OCI-LY7 (cell line): ENCODE measurements at regions not wholly inside any gene's neighbourhood (a gene's known extent, or its start where the extent isn't known, plus 50 kb on each side); places are given as distances from the start of the nearest gene placed in this dataset.

ENCODE experiments used
- BruUV-seq: library from RNA; stranded (reverse); fragments of 400-500 nt; replicated peaks from 2 replicates; lab custom pipeline; 2021; lab: Mats Ljungman, UMichigan
- CTCF ChIA-PET: fragments of 300-600 bp; sonication (Branson Sonifier 250); formaldehyde crosslinking; loops from one replicate; lab custom pipeline; 2022; ENCODE audit warnings: antibody characterized with exemption; ENCODE audit not compliant: unreplicated experiment; lab: Charles Lee
- POLR2A ChIA-PET: fragments of 300-600 bp; sonication (Branson Sonifier 250); formaldehyde crosslinking; loops from one replicate; lab custom pipeline; 2022; ENCODE audit warnings: antibody characterized with exemption; lab: Charles Lee
- DNase-seq: peaks from one replicate; pipeline ENCODE4 v3.0.0-alpha.2; 2015; ENCODE audit warnings: low spot score
- H2AFZ ChIP-seq: fragments of 200-600 bp; sonication (generic), shearing (Covaris generic); 2 replicates; pipeline ENCODE4 v1.6.1; 2014; ENCODE audit warnings: mild to moderate bottlenecking, antibody characterized with exemption, low read length, moderate library complexity
- H3K27ac ChIP-seq: fragments of 200-600 bp; sonication (generic); 2 replicates; pipeline ENCODE4 v1.5.1; 2014; ENCODE audit warnings: mixed run types, low read depth, mild to moderate bottlenecking, moderate library complexity, low read length, inconsistent platforms; ENCODE audit not compliant: poor library complexity, severe bottlenecking
- H3K36me3 ChIP-seq: fragments of 200-600 bp; sonication (generic); 2 replicates; pipeline ENCODE4 v1.6.1; 2014; ENCODE audit warnings: mild to moderate bottlenecking, antibody characterized with exemption, low read length, moderate library complexity, mixed read lengths; ENCODE audit not compliant: insufficient read depth
- H3K4me1 ChIP-seq: fragments of 200-600 bp; sonication (generic); 2 replicates; pipeline ENCODE4 v1.5.1; 2014; ENCODE audit warnings: mild to moderate bottlenecking, low read length; ENCODE audit not compliant: insufficient read depth, poor library complexity, severe bottlenecking
- H3K4me2 ChIP-seq: fragments of 200-600 bp; sonication (generic); 2 replicates; pipeline ENCODE4 v1.6.1; 2014; ENCODE audit warnings: mild to moderate bottlenecking, low read length
- H3K4me3 ChIP-seq: fragments of 200-600 bp; sonication (generic); 2 replicates; pipeline ENCODE4 v1.5.1; 2014; ENCODE audit warnings: mild to moderate bottlenecking, low read depth, low read length; ENCODE audit not compliant: poor library complexity, severe bottlenecking
- H3K79me2 ChIP-seq: fragments of 200-600 bp; sonication (generic); 2 replicates; pipeline ENCODE4 v1.6.1; 2016; ENCODE audit warnings: low read depth, mild to moderate bottlenecking, low read length, moderate library complexity, mixed read lengths; ENCODE audit not compliant: insufficient read depth
- H3K9me2 ChIP-seq: fragments of 200-600 bp; sonication (generic); 2 replicates; pipeline ENCODE4 v1.6.1; 2016; ENCODE audit warnings: mild to moderate bottlenecking, low read length, mixed read lengths; ENCODE audit not compliant: insufficient read depth
- H3K9me3 ChIP-seq: fragments of 200-600 bp; sonication (generic); 2 replicates; pipeline ENCODE4 v1.6.1; 2014; ENCODE audit warnings: mild to moderate bottlenecking, mixed run types, low read length, mixed read lengths
- H4K20me1 ChIP-seq: fragments of 200-600 bp; sonication (generic); 2 replicates; pipeline ENCODE4 v1.6.1; 2014; ENCODE audit warnings: mild to moderate bottlenecking, antibody characterized with exemption, low read length, moderate library complexity, mixed read lengths; ENCODE audit not compliant: insufficient read depth
- CTCF ChIP-seq: fragments of 200-600 bp; sonication (generic); conservative IDR thresholded peaks from 2 replicates; pipeline ENCODE4 v1.5.1; 2014; ENCODE audit warnings: mild to moderate bottlenecking, antibody characterized with exemption, low read length, moderate library complexity, mixed read lengths
- EZH2phosphoT487 ChIP-seq: fragments of 200-600 bp; sonication (generic); IDR thresholded peaks from 2 replicates; pipeline ENCODE4 v1.6.1; 2018; ENCODE audit warnings: low read depth, borderline replicate concordance, mild to moderate bottlenecking, mixed run types, antibody characterized with exemption, low read length, moderate library complexity, mixed read lengths
- intact Hi-C: fragments of 100-400 bp; cut with micrococcal nuclease; formaldehyde crosslinking; loops from one replicate; pipeline ENCODE4 v1.10.0; 2022; ENCODE audit not compliant: unreplicated experiment

GRCh38 chr20:23242556-23243180, 107.9 kb upstream of the NXT1 start:
- Histone ChIP-seq H3K79me2 (no peaks in the 10 kb centered on the region), H4K20me1 (no peaks in the 10 kb centered on the region), H3K9me3 (no peaks in the 10 kb centered on the region), H3K4me2 (no peak overlapping the region), H3K36me3 (no peaks in the 10 kb centered on the region), H3K4me3 (no peak overlapping the region), H3K4me1 (peaks cover 3% of the 10 kb centered on the region), H2AFZ (no peak overlapping the region), H3K27ac (no peak overlapping the region), H3K9me2 (no peaks in the 10 kb centered on the region)
- BruUV-seq = no TSS peak
- intact Hi-C loops = no loop called here
- no peak for DNase-seq
- TF ChIP-seq CTCF (no peak), EZH2phosphoT487 (no peak)
- POLR2A ChIA-PET = no interaction called here
- CTCF ChIA-PET = no interaction called here

GRCh38 chr20:23242104-23242503, 108.5 kb upstream of the NXT1 start:
- Histone ChIP-seq H3K4me3 (no peak overlapping the region), H3K27ac (no peak overlapping the region), H3K79me2 (no peaks in the 10 kb centered on the region), H3K36me3 (no peaks in the 10 kb centered on the region), H3K9me2 (no peaks in the 10 kb centered on the region), H2AFZ (no peak overlapping the region), H4K20me1 (no peaks in the 10 kb centered on the region), H3K4me2 (no peak overlapping the region), H3K9me3 (no peaks in the 10 kb centered on the region), H3K4me1 (peaks cover 3% of the 10 kb centered on the region)
- ChIA-PET CTCF (no interaction called here), POLR2A (no interaction called here)
- TF ChIP-seq EZH2phosphoT487 (no peak), CTCF (no peak)
- intact Hi-C loops = no loop called here
- no peak for DNase-seq
- no TSS peak for BruUV-seq

GRCh38 chr20:23241416-23241815, 109.2 kb upstream of the NXT1 start:
- no peak for DNase-seq
- no peak overlapping the region for H3K4me2 ChIP-seq
- H3K9me3 ChIP-seq = no peaks in the 10 kb centered on the region
- ChIA-PET POLR2A (no interaction called here), CTCF (no interaction called here)
- H3K27ac ChIP-seq = no peak overlapping the region
- no peaks in the 10 kb centered on the region for H3K9me2 ChIP-seq
- H4K20me1 ChIP-seq = no peaks in the 10 kb centered on the region
- intact Hi-C loops = no loop called here
- no peak for TF ChIP-seq CTCF
- TF ChIP-seq EZH2phosphoT487 = no peak
- BruUV-seq = no TSS peak
- H3K4me1 ChIP-seq = no peaks in the 10 kb centered on the region
- H3K4me3 ChIP-seq = no peak overlapping the region
- H3K36me3 ChIP-seq = no peaks in the 10 kb centered on the region
- H2AFZ ChIP-seq = no peak overlapping the region
- no peaks in the 10 kb centered on the region for H3K79me2 ChIP-seq
